Karpas-422 (cell line): ENCODE measurements at regions not wholly inside any gene's neighbourhood (a gene's known extent, or its start where the extent isn't known, plus 50 kb on each side); places are given as distances from the start of the nearest gene placed in this dataset.

Experiments
- DNase-seq: peaks from one replicate; pipeline ENCODE4 v3.0.0-alpha.2; 2015
- H2AFZ ChIP-seq: fragments of 200-600 bp; sonication (generic); 2 replicates; pipeline ENCODE4 v1.6.1; 2014; ENCODE audit warnings: antibody characterized with exemption, low read length, mixed read lengths
- H3K27ac ChIP-seq: fragments of 200-600 bp; sonication (generic); 2 replicates; pipeline ENCODE4 v1.5.1; 2014; ENCODE audit warnings: mild to moderate bottlenecking, low read length, moderate library complexity
- H3K27me3 ChIP-seq: fragments of 200-600 bp; sonication (generic); 2 replicates; pipeline ENCODE4 v1.6.1; 2014; ENCODE audit warnings: low read length, mixed read lengths
- H3K36me3 ChIP-seq: fragments of 200-600 bp; sonication (generic); 2 replicates; pipeline ENCODE4 v1.6.1; 2014; ENCODE audit warnings: low read length, mixed read lengths; ENCODE audit not compliant: insufficient read depth
- H3K4me1 ChIP-seq: fragments of 200-600 bp; sonication (generic); 2 replicates; pipeline ENCODE4 v1.6.1; 2014; ENCODE audit warnings: mild to moderate bottlenecking, low read length, mixed read lengths
- H3K4me2 ChIP-seq: fragments of 200-600 bp; sonication (generic); 2 replicates; pipeline ENCODE4 v1.6.1; 2014; ENCODE audit warnings: low read length, low read depth, mild to moderate bottlenecking; ENCODE audit not compliant: poor library complexity, severe bottlenecking
- H3K4me3 ChIP-seq: fragments of 200-600 bp; sonication (generic); 2 replicates; pipeline ENCODE4 v1.5.1; 2014; ENCODE audit warnings: mild to moderate bottlenecking, antibody characterized with exemption, low read length, mixed read lengths
- H3K79me2 ChIP-seq: fragments of 200-600 bp; sonication (generic); 2 replicates; pipeline ENCODE4 v1.6.1; 2014; ENCODE audit warnings: mild to moderate bottlenecking, low read length, mixed read lengths
- H3K9ac ChIP-seq: fragments of 200-600 bp; sonication (generic); 2 replicates; pipeline ENCODE4 v1.6.0; 2014; ENCODE audit warnings: low read length
- H3K9me2 ChIP-seq: fragments of 200-600 bp; sonication (generic), shearing (Covaris generic); replicated peaks from 2 replicates; pipeline ENCODE4 v1.6.0; 2014; ENCODE audit warnings: mild to moderate bottlenecking, low read length, moderate library complexity; ENCODE audit not compliant: insufficient read depth
- H3K9me3 ChIP-seq: fragments of 300-700, 200-600 bp; sonication (generic); 2 replicates; pipeline ENCODE4 v1.6.1; 2014; ENCODE audit warnings: low read length, mixed read lengths
- H4K20me1 ChIP-seq: fragments of 200-600 bp; sonication (generic); 2 replicates; pipeline ENCODE4 v1.6.1; 2014; ENCODE audit warnings: mild to moderate bottlenecking, antibody characterized with exemption, low read length, low read depth; ENCODE audit not compliant: insufficient read depth

- no peak overlapping the region for H3K27ac ChIP-seq
- no peaks in the 10 kb centered on the region for H3K79me2 ChIP-seq
- no peaks in the 10 kb centered on the region for H4K20me1 ChIP-seq
- H3K4me1 ChIP-seq, result peaks cover 18% of the 10 kb centered on the region
- DNase-seq, result no peak
- no peak overlapping the region for H2AFZ ChIP-seq
- no peaks in the 10 kb centered on the region for H3K36me3 ChIP-seq
- H3K27me3 ChIP-seq, result no peaks in the 10 kb centered on the region
- no peak overlapping the region for H3K4me3 ChIP-seq
- H3K4me2 ChIP-seq, result no peak overlapping the region
- no peaks in the 10 kb centered on the region for H3K9me3 ChIP-seq
- H3K9ac ChIP-seq, result no peak overlapping the region
- no peaks in the 10 kb centered on the region for H3K9me2 ChIP-seq
These were observed 121.5 kb downstream of the SEC23IP start for GRCh38 chr10:120014031-120014430.

- Histone ChIP-seq H3K4me2 (no peak overlapping the region), H3K9me2 (no peaks in the 10 kb centered on the region), H3K4me1 (peaks cover 18% of the 10 kb centered on the region), H3K4me3 (no peak overlapping the region), H2AFZ (no peak overlapping the region), H3K36me3 (no peaks in the 10 kb centered on the region), H3K27ac (no peak overlapping the region), H3K9ac (no peak overlapping the region), H3K27me3 (no peaks in the 10 kb centered on the region), H3K79me2 (no peaks in the 10 kb centered on the region), H4K20me1 (no peaks in the 10 kb centered on the region), H3K9me3 (no peaks in the 10 kb centered on the region)
- no peak for DNase-seq
These were observed 122.5 kb downstream of the SEC23IP start for GRCh38 chr10:120015064-120015463.

- H3K4me1 ChIP-seq, result peaks cover 18% of the 10 kb centered on the region
- no peak overlapping the region for H3K4me2 ChIP-seq
These were observed 124.4 kb downstream of the SEC23IP start for GRCh38 chr10:120016906-120017305.

GRCh38 chr10:120017733-120018417 lies 125.3 kb downstream of the SEC23IP start:
- Histone ChIP-seq H3K4me1 (peaks cover 18% of the 10 kb centered on the region), H3K36me3 (no peaks in the 10 kb centered on the region), H3K27me3 (no peaks in the 10 kb centered on the region), H3K4me2 (no peak overlapping the region), H3K9me3 (no peaks in the 10 kb centered on the region), H3K4me3 (no peak overlapping the region), H4K20me1 (no peaks in the 10 kb centered on the region), H3K9ac (no peak overlapping the region), H3K27ac (no peak overlapping the region), H3K9me2 (no peaks in the 10 kb centered on the region), H3K79me2 (no peaks in the 10 kb centered on the region), H2AFZ (no peak overlapping the region)
- no peak for DNase-seq

More at GRCh38 chr10:120016906-120017305, 124.4 kb downstream of the SEC23IP start:
- H3K9ac ChIP-seq, result no peak overlapping the region
- no peaks in the 10 kb centered on the region for H3K27me3 ChIP-seq
- no peak overlapping the region for H3K27ac ChIP-seq
- H4K20me1 ChIP-seq, result no peaks in the 10 kb centered on the region
- no peaks in the 10 kb centered on the region for H3K9me3 ChIP-seq
- DNase-seq, result no peak
- no peaks in the 10 kb centered on the region for H3K9me2 ChIP-seq
- no peak overlapping the region for H2AFZ ChIP-seq
- no peaks in the 10 kb centered on the region for H3K79me2 ChIP-seq
- H3K36me3 ChIP-seq, result no peaks in the 10 kb centered on the region
- no peak overlapping the region for H3K4me3 ChIP-seq

GRCh38 chr10:120018695-120019094 lies 126.2 kb downstream of the SEC23IP start:
- H3K9me2 ChIP-seq, result no peaks in the 10 kb centered on the region
- no peaks in the 10 kb centered on the region for H3K9me3 ChIP-seq
- H3K27me3 ChIP-seq, result no peaks in the 10 kb centered on the region
- no peak for DNase-seq
- no peak overlapping the region for H2AFZ ChIP-seq
- no peak overlapping the region for H3K9ac ChIP-seq
- H3K4me1 ChIP-seq, result peaks cover 18% of the 10 kb centered on the region
- H3K27ac ChIP-seq, result no peak overlapping the region
- no peaks in the 10 kb centered on the region for H3K36me3 ChIP-seq
- no peak overlapping the region for H3K4me3 ChIP-seq
- H3K79me2 ChIP-seq, result no peaks in the 10 kb centered on the region
- no peak overlapping the region for H3K4me2 ChIP-seq
- no peaks in the 10 kb centered on the region for H4K20me1 ChIP-seq

GRCh38 chr10:120019568-120019967 lies 127.0 kb downstream of the SEC23IP start:
- H3K4me2 ChIP-seq, result no peak overlapping the region
- H3K27ac ChIP-seq, result no peak overlapping the region
- no peaks in the 10 kb centered on the region for H3K79me2 ChIP-seq
- peaks cover 14% of the 10 kb centered on the region for H3K4me1 ChIP-seq
- H3K9me3 ChIP-seq, result no peaks in the 10 kb centered on the region
- H3K4me3 ChIP-seq, result no peak overlapping the region
- H3K36me3 ChIP-seq, result no peaks in the 10 kb centered on the region
- no peaks in the 10 kb centered on the region for H4K20me1 ChIP-seq
- no peak for DNase-seq
- no peaks in the 10 kb centered on the region for H3K9me2 ChIP-seq
- H2AFZ ChIP-seq, result no peak overlapping the region
- no peaks in the 10 kb centered on the region for H3K27me3 ChIP-seq
- H3K9ac ChIP-seq, result no peak overlapping the region

- Histone ChIP-seq H2AFZ (no peak overlapping the region), H3K9ac (no peak overlapping the region), H3K36me3 (no peaks in the 10 kb centered on the region), H3K27ac (no peak overlapping the region), H3K9me2 (no peaks in the 10 kb centered on the region), H4K20me1 (no peaks in the 10 kb centered on the region), H3K4me2 (no peak overlapping the region), H3K9me3 (no peaks in the 10 kb centered on the region), H3K27me3 (no peaks in the 10 kb centered on the region), H3K79me2 (no peaks in the 10 kb centered on the region), H3K4me1 (no peaks in the 10 kb centered on the region), H3K4me3 (no peak overlapping the region)
- DNase-seq, result no peak
These were observed 129.8 kb downstream of the SEC23IP start for GRCh38 chr10:120022357-120022756.

- Histone ChIP-seq H3K9ac (no peak overlapping the region), H2AFZ (no peak overlapping the region), H3K27me3 (no peaks in the 10 kb centered on the region), H3K4me2 (no peak overlapping the region), H3K79me2 (no peaks in the 10 kb centered on the region), H3K9me2 (no peaks in the 10 kb centered on the region), H3K4me1 (peaks cover 8% of the 10 kb centered on the region; the same call in 1 of the 2 replicates), H3K36me3 (no peaks in the 10 kb centered on the region), H3K27ac (no peak overlapping the region), H3K9me3 (no peaks in the 10 kb centered on the region), H3K4me3 (no peak overlapping the region), H4K20me1 (no peaks in the 10 kb centered on the region)
- DNase-seq, result no peak
These were observed 141.7 kb downstream of the SEC23IP start for GRCh38 chr10:120034236-120034635.
